ENCODE measurements at regions not wholly inside any gene's neighbourhood (a gene's known extent, or its start where the extent isn't known, plus 50 kb on each side); places are given as distances from the start of the nearest gene placed in this dataset.
"Not testable (repeated sequence)": the region's sequence is repeated elsewhere in the genome, so short reads cannot be mapped to it uniquely, and the experiment has no call there.

DNA sequence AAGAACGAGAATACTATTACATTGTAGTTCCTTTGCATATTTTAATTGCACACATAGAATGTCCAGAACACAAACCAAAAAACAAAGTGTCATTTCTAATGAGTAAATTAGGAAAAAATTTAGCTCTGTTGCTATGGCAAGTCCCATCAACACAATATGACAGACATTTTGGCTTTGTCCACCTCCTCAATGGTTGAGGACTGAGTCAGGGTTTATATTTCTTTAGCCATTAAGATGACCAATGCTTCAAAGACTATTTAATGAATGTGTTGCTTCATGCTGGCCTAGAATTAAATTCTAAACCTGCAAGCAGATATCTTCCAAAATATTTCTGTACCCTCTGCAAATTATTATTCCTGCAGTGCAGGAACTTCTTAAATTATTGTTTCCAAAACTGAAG, 719.2 kb downstream of the NTRK3 start:
- no peak for DNase-seq (ENCODE audit: low read depth)

DNA sequence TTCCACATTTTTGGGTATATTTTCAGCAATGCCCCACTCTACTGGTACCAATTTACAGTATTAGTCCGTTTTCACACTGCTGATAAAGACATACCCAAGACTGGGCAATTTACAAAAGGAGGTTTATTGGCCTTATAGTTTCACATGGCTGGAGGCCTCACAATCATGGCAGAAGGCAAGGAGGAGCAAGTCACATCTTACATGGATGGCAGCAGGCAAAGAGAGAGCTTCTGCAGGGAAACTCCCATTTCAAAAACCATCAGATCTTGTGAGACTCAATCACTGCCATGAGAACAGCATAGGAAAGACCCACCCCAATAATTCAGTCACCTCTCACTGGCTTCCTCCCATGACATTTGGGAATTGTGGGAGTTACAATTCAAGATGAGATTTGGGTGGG, 722.9 kb downstream of the NTRK3 start:
- DNase-seq (ENCODE audit: low read depth): not testable (repeated sequence)

- DNase-seq (ENCODE audit: low read depth): no peak
Measured at GRCh38 chr15:87528873-87529272, 727.7 kb downstream of the NTRK3 start.

DNA sequence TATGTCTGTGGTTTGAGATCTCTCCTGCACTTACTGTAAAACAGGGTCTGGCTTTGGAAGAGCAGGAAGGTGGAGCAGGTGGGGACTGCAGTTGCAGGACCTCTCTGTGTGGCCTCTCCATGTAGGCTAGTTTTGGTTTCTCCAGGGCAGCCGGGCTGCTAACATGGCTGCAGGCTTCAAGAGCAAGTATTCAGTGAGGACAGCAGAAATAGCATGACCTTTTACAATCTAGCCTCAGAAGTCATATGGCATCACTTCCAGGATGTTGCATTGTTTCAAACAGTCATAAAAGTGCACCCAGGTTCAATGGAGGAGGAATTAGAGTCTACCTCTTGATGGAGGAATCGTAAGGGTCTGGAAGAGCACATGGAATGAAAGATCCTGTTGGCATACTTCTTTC, 728.7 kb downstream of the NTRK3 start:
- no peak for DNase-seq (ENCODE audit: low read depth)

DNA sequence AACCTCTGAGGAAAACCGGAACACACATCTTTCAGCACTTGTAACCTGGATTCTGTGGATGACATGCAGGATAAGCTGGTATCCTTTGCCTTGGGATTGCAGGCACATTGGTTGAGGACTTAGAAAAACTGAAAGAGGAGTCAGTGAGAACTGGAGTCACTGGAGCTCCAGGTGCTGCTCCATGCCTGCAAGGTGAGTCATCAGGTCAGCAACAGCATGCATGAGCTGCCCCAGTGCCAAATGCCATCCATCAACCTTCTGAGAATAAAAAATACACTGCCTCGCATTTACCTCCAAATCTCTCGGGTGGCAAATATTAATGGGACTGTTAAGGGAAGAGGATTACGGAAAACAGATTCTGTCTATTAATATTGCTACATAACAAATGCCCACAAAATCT, 729.1 kb downstream of the NTRK3 start:
- DNase-seq (ENCODE audit: low read depth): no peak

DNA sequence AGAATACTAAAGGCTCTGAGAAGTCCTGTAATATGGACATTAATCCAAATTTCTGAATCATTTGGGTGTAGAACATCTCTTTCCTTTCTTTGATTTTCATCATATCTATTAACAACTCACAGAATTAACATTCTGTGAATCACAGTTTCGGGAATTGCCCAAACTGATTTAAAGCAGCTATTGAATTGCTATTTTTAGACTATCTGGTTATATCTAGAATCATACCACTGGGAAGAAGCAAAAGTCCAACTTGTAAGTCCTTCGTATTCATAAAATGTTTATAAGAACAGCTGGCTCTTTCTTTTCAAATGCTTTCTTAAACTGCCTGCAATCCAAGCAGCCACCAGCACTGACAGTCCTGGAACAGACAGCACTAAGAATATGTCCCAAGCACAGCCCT, 733.0 kb downstream of the NTRK3 start:
- no peak for DNase-seq (ENCODE audit: low read depth)

GRCh38 chr15:87522997-87523396, 733.5 kb downstream of the NTRK3 start:
- no peak for DNase-seq (ENCODE audit: low read depth)

GRCh38 chr15:87518957-87519356, 737.6 kb downstream of the NTRK3 start:
- no peak for DNase-seq (ENCODE audit: low read depth)

DNA sequence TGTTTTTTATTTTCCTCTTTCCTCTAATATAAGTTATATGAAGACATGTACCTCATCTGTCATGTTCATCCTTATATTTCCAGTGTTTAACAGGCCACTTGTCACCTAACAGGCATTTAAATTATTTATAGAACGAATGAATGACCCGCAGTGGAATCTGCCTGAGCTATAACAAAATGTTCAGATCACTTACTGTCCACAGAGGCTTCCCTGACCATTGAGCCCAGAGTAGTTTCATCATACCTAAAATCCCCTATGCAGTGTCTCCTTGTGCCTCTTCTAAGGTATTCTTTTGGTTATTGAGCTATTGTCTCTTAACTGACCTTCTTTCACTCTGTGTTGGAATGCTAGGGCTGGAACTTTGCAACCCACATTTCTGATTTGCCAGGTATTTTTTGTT, 748.5 kb downstream of the NTRK3 start:
- no peak for DNase-seq (ENCODE audit: low read depth)

DNA sequence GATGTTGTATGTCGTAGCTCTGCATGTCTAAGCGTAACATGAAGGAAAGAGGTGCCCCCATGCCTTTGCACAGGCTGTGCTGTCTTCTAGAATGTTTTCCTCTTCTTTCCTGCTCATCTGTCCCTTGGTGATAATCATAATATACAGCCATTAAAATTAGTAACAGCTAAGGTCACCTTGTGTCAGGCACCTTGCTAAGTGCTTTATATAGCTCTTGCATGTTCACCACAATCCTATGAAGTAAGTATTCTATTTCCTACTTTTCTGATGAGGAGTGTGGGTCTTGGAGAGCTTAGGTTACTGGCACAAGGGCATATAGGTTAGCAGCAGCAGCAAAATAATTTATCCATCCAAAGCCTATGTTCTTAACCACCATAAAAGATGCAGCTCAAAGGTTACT, 754.4 kb downstream of the NTRK3 start:
- no peak for DNase-seq (ENCODE audit: low read depth)

DNA sequence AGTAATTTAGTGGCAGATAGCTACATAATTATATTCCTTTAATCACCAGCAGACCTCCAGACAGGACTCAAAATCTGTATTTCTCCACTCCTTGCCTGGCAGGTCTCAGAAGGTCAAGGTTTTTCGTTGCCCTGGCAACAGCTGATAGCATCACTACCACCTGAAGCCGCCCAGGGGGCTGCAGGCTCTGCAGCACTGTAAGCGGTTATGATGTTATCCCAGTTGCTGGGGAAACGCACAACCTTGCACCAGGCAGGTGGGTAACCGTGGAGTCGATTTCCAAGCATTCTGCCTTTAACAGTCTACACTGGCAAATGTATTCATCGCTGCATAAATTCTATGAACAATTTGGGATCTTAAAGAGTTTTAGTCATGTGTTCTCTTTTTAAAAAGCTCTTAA, 756.3 kb downstream of the NTRK3 start:
- DNase-seq (ENCODE audit: low read depth): no peak

GRCh38 chr15:87498560-87498959, 758.0 kb downstream of the NTRK3 start:
- no peak for DNase-seq (ENCODE audit: low read depth)

- DNase-seq (ENCODE audit: low read depth): no peak
Measured at GRCh38 chr15:87496795-87497194, 759.7 kb downstream of the NTRK3 start.

DNA sequence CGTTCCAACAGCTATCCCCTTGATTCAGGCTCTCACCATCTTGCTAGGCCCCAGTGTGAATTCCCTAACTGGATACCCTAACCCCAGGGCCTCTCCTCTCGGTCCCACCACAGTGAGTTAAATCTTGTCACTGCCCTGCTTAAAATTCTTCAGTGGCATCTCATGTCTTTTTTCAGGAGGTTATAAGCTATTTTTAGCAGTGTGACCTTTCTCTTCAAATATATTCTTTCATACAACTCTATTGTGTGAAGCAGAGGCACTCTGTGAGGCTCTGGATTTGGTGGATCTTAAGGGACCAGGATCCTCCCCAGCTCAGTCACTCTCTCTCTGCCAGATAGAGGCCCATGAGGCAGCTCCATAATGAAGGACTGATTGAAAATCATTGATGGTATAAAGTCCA, 760.4 kb downstream of the NTRK3 start:
- DNase-seq (ENCODE audit: low read depth): no peak

- no peak for DNase-seq (ENCODE audit: low read depth)
Measured at GRCh38 chr15:87493803-87494202, 762.7 kb downstream of the NTRK3 start.

- no peak for DNase-seq (ENCODE audit: low read depth)
Measured at GRCh38 chr15:87492321-87492720, 764.2 kb downstream of the NTRK3 start.

GRCh38 chr15:87490666-87491065, 765.9 kb downstream of the NTRK3 start:
- no peak for DNase-seq (ENCODE audit: low read depth)

DNA sequence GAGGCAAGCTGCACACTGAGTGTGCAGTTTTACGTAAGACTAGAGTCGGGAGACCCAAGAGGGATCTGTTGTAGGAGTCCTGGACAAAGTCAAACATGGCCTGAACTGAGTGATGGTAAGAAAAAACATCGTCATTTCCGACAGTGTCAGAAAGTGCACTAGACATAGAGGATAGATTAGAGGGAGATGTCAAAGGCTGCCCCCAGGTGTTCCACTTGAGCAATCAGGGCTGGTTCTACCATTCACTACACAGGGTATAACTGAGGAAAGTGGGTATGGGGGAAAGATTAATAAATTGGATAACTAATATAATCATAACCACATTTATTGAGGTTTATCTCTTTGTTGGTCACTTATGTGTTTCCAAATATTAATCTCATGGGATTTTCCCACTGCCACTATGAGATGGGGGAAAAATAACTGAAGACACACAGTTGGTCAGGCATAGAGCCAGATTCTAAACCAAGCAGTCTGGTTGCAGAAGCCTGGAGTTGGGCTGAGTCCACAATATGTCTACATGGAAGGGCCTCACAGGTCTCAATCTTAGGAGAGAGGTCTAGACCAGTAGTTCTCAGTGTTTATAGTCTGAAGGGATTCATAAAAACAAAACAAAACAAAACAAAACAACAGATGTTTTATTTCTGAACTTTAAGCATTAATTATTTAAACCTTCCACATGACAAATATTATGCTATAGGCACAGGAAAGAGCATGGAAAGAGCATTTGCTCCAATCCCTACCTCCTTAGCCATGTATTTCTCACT, 766.5 kb downstream of the NTRK3 start:
- no peak for DNase-seq (ENCODE audit: low read depth)

DNA sequence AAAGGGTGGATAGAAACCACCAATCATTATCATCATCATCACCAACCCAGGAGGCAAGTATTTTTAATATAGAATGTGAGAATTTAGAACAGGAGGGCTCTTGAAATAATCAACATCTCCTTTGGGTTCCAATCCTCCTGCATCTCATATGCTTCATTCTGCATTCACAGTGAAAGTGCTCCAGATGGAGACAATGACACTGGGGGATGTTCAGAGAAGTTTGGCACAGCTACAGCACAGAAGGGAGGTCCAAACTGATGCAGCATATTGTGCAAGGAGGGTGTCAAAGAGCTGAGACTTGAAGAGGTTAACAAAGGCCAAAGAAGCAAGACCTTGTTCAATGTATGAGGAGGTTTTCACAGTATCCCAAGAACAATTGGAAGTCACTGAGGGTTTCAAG, 767.1 kb downstream of the NTRK3 start:
- no peak for DNase-seq (ENCODE audit: low read depth)

- no peak for DNase-seq (ENCODE audit: low read depth)
Measured at GRCh38 chr15:87487484-87487883, 769.1 kb downstream of the NTRK3 start.

DNA sequence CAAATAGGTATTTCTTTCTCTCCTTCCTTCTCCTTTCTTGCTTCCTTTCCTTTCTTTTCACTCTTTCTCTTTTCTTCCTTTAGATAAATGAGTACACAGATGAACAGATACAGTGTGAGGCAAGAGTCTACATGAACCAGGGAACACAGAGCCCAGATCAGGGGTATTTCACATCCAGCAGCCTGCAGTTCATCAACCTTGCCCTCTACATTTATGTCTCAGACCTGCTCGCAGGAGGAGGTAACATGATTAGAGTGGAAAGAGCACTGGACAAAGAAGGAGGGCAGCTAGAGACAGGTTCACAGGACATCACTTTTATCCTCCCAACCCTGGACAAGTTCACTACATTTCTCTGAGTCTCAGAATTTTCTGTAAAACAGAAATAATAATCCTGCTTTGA, 773.1 kb downstream of the NTRK3 start:
- DNase-seq (ENCODE audit: low read depth): no peak

- no peak for DNase-seq (ENCODE audit: low read depth)
Measured at GRCh38 chr15:87481126-87481525, 775.4 kb downstream of the NTRK3 start.

DNA sequence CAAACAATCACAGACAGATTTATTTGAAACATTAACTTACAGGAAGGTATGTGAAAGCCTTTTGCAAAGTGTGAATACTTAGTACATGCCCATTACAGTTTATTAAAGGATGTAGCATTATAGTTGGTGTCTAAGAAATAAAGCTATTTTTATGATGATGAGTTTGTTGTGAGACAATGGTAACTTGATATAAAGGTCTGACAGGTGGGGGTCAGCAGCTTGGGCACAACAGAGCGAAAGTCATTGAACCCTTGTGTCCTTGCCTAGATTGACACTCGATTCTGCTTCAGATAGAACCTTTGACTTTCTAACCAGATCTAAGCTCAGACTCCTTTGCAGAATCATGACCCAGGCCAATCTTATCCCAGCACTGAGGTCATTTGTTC, 777.9 kb downstream of the NTRK3 start:
- DNase-seq (ENCODE audit: low read depth): no peak

Data from GM04504 (cell line).